Superior temporal gyrus (tissue), 1 donor: ENCODE measurements at regions not wholly inside any gene's neighbourhood (a gene's known extent, or its start where the extent isn't known, plus 50 kb on each side); places are given as distances from the start of the nearest gene placed in this dataset.
"Not testable (repeated sequence)": the region's sequence is repeated elsewhere in the genome, so short reads cannot be mapped to it uniquely, and the experiment has no call there.

ENCODE experiments used
- DNase-seq: peaks from one replicate; pipeline ENCODE4 v3.0.0-alpha.2; 2016; ENCODE audit errors: extremely low spot score

DNA sequence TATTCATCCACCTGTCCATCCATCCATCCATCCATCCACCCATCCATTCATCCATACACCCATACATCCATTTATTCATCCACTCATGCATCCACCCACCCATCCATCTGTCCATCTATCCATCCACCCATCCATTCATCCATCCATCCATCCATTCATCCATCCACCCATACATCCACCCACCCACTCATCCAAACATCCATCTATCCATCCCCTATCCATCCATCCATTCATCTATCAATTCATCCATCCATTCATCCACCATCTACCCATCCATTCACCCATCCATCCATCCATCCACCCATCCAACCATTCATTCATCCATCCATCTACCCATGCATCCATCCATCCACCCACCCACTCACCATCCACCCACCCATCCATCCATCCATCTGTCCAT lies 142.6 kb upstream of the SFSWAP start:
- DNase-seq: no peak

DNA sequence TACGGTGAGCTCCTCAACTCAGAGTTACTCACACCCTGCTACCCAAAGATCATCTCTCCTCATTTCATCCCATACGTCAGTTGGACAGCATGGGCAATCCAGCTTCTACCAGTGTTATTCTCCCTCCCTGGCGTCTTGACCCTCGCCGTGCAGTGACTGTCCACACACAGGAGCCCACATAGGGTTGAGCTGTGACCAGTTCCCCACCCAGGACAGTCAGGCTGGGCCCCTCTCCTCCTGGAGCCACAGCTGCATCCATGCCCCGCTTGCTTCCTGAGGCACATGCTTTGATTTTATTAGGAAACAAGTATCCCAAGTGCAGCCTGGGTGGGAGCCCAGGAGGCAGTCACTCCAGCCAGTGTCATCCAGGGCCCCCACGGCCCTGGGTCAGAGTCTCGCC lies 140.3 kb upstream of the SFSWAP start:
- DNase-seq: no peak

DNA sequence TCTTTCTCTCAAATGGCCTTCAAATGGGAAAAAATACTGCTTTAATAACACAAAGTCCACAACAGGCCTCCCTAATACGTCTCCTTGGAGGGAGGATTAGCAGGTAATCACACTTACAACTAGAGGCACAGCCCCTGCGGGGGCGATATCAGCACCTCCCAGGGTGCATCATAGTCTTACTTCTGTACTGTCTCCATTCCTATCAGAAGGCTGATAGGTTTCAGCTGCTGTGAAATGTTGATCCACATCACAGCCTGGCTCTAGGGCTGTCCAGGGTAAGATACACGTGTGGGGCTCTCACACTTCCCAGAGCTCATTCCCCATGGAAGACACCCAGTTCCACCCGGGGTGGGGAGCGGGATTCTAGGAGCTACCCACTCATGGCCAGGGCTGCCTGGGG lies 139.1 kb upstream of the SFSWAP start:
- DNase-seq: no peak

DNA sequence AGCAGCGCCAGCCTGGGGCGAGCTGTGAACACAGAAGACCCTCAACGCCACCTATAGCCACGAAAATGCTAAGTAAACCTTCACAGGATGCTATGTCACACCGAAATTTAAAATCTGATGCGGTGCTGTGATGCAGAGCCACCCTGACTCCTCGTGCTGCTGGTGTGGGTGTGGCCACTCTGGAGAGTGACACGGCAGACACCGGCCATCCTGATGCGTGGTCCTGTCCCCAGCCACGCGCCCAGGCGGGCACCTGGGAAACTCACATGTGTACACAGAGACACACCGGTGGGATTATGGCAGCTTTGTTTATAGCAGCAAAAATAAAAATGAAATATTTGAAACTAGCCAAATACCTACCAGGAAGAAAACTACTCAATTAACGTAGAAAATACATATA lies 138.3 kb upstream of the SFSWAP start:
- DNase-seq: no peak

DNA sequence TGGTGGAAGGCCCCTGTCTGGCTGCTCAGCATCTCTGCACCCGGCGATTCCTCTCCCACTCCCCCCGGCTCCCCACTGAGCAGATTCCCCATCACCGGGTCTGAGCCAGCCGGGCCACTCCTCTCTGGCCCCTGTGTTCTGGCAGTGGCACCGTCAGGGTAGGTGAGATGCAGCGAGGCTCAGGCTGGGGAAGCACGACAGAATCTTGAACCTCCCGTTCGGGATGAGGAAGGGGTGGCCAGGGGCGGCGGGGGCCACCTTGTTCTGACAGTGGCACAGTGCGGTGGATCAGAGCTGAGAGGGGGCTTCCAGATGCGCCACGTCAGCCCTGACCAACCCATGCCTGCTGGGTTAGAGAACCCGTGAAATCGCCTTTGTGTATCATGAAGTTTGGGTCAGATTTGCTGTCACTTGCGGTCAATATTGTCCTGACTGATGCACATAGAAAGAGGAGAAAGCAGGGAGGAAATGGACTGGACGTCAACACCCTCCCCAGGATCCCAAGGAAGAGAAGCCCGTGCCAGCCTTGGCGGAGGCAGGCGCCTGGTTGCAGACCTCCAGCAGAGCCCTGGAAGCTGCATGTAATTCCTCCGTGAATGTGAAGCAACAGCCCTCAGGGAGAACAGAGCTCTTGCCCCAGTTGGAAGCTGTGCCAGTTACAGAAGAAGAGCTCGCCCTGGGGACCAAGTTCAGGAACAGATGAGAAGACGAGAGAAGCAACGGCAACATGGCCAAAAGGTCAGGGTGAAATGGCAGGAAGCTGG lies 137.1 kb upstream of the SFSWAP start:
- no peak for DNase-seq

DNA sequence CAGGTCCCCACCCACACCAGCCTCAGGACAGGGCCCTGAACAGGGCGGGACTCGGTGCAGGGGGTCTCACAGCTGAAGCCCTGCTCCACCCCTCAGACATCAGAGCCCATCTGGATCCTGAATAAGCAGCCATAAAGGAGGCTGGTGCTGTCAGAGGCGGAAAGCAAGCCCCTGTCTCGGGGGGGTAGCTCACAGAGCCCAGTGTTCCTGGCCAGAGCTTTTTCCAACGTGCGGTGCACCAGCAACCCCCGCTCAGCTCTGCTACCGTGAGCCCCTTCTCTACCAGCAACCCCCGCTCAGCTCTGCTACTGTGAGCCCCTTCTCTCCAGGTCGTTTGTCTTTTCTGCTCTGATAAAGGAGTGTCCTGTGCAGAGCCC lies 136.5 kb upstream of the SFSWAP start:
- DNase-seq: no peak

DNA sequence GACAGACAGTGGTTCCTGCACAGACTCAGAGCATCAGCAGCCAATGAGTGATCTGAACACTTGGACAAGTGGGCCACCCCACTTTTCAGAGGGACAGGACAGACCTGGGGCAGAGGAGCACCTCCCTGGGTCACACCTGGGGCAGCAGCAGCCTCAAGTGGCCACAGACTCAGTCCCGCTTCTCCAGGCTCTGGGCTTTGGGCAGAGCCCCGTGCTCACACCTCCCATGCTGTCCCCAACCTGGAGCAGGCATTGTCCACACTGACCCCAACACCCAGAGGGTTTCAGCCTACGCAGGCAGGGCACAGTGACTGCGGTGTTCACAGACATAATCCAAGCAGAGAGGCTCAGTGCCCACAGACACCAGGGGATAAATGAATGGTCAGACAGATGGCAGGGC lies 135.5 kb upstream of the SFSWAP start:
- DNase-seq: no peak

- not testable (repeated sequence) for DNase-seq
Observed at GRCh38 chr12:131576734-131577133, 134.2 kb upstream of the SFSWAP start.

DNA sequence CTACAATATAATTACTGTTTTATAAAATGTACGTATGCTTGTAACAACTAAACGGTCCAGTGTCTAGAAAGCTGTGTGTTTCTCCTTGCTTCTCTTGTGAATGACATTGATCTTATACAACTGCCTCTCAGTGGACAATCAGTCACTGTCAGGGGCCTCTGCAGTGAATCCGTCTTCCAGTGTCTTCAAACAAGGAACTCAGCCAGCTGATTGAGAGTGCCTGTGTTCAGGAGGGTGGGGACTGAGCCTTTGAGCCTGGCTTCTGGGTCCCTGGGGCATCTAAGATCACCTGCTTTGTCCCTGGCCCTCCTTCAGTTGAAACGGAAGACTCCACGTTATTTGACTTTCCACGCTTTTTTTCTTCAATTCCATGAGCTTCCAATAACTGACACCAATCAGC lies 133.1 kb upstream of the SFSWAP start:
- no peak for DNase-seq

- DNase-seq: no peak
Observed at GRCh38 chr12:131578828-131579470, 131.9 kb upstream of the SFSWAP start.

DNA sequence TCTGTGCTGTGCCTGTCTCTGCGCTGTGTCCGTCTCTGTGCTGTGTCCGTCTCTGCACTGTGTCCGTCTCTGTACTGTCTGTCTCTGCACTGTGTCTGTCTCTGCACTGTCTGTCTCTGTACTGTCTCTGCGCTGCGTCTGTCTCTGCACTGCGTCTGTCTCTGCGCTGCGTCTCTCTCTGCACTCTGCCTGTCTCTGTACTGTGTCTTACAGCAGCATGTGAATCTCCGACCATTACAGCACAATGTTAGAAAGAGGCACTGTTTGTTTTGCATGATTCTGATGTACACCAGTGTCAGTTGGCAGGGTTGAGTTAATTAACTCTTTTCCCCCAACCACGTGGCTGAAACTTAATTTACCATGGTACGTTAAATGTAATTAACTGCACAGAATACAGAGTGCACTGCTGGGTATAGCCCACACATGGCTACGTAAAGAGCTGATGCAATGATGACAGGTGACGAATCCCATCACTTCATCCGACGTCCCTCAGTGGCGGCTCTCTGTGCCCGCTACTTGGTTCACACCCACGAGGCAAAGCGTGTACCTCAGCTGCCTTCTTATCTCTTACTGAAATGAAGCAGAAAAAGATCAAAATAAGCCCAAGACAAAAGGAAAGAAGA lies 127.7 kb upstream of the SFSWAP start:
- no peak for DNase-seq

- no peak for DNase-seq
Observed at GRCh38 chr12:131586269-131586668, 124.6 kb upstream of the SFSWAP start.

- DNase-seq: no peak
Observed at GRCh38 chr12:131586761-131587160, 124.1 kb upstream of the SFSWAP start.

DNA sequence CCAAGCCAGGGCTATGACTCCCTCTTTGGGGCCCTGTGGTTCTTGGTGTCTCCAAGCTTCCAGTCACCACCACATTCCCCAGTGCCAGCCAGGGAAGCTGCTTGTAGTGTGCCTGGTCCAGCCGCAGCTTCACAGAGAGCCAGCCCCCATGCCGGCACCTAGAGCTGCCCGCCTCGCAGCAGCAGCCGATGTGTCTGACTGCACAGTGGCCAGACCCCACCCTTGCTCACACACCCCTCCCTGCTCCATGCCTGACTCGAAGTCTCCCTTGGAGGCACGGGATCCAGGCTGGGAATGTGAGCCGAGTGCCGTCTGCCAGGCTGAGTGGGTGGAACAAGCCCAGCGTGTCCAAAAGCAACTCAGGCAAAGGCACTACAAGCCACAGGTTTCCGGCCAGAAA lies 123.3 kb upstream of the SFSWAP start:
- no peak for DNase-seq

GRCh38 chr12:131589221-131589897 lies 121.5 kb upstream of the SFSWAP start:
- no peak for DNase-seq

- no peak for DNase-seq
Observed at GRCh38 chr12:131589966-131590365, 120.9 kb upstream of the SFSWAP start.

GRCh38 chr12:131591136-131591535 lies 119.8 kb upstream of the SFSWAP start:
- DNase-seq: no peak

DNA sequence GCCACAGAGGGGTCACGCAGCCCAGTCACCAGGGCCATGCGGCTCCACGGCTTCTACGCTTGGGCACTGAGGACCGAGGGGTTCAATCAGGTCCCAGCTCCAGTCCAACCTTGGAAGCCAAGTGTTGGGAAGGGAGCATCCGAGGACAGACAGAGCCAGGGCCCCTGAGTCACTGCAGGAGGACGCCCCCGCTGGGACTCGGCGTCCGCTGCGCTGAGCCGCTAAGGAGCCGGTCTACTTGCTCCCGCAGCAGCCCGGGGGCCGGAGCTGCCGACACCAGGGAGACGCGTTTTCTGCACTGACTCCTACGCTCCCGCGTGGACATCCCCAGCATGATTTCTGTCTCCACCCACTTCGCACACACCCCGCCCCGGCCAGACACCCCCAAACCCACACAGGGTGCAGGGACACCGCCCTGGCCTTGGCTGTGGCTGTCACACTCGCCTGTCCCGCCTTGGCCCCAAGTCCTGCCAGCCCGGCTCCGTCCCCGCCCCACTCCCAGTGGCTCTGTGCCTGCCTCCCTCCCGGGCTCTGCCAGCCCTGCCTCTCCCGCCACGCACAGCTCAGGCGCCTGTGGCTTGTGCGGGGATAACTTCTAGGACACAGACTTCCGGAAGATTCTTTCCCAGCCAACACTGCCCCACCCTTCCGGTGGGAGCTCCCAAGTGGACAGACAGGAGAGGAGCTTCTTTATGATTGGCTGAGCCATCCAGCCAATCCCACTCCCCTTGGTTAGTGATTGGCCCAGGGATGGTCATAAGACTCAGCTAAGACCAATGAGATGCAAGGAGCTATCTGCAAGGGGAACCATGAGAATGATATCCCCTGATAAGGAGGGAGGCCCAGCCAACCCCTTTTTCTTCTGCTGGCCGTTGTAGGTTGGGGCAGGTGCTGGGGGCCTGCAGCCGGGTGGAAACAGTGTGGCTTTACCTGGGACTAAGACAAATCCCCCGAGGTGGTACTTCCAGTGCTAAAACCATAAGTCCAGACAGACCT lies 118.9 kb upstream of the SFSWAP start:
- DNase-seq: no peak

DNA sequence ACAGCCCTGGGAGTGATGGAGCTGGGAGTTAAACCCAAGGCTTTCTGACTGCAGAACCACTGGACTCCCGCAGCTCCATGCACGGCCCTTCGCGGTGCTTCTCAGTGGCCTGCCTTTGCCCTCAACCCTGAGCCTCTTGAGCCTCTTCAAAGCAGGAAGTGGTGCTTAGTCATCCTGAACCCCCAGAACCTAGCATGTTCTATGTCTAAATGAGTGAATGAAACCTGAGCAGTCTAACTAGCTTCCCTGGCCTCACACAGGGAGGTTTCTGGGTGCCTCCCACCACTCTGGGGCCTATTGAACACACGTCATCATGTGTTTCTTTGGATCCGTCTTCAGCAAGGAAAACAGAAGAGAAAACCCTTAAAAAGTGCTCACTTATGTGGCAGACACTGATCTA lies 117.9 kb upstream of the SFSWAP start:
- DNase-seq: no peak

DNA sequence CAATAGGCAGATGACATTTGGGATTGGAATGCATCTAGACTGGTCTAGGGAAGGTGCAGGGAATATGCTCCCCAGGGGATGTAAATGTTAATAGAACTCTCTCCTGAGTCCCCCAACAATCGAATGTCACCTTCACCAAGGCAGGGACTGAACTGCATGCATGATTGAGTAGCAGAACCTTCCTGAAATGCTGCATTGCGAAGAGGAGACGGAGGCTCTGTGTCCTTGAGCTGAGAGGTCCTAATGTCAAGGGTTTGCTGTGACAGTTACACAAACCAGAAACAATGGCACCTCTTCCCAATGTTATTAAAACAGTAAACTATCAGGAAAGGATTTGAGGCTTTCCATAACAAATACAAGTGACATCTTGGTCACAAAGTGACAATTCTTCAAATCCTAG lies 117.5 kb upstream of the SFSWAP start:
- no peak for DNase-seq

DNA sequence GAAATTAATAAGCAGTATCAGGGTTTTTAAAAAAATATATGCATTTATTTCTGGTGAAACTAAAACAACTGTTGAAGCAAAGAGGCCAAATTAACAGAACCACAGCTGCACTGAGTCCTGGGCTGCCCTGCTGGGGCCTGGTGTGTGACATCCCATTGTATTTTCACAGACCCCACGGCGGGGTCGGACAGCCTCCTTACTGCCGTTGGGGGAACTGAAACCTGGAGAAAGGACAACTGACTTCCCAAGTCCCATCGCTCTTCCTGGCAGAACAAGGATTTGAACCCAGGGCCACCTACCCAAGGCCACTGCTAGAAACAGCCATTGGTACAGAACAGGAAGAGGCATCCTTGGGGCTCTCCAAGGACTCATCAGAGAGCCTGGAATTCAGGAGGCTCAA lies 114.8 kb upstream of the SFSWAP start:
- no peak for DNase-seq
